NCI-H748 (cell line): ENCODE measurements at regions not wholly inside any gene's neighbourhood (a gene's known extent, or its start where the extent isn't known, plus 50 kb on each side); places are given as distances from the start of the nearest gene placed in this dataset.

Experiments
- DNase-seq: peaks from one replicate; lab custom pipeline; 2025; ENCODE audit not compliant: unreplicated experiment; lab: John Stamatoyannopoulos, UW

DNA sequence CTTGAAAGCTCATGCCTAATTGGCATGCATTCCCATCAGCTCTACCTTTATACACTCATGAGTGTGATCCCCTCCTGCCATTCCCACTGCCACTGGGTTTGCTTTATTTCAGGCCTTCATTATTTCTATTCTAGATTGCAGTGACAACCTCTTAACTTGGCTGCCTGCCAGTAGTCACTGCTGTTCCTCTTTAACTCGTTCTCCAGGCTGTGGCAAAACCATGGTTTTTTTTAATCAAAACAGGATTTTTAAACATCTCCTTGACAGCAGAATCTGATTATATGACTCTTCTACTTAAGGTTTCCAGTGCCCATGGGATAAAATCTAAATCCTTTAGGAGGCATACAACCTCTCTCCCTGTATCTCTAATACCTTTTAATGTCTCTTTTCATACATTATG lies 223.7 kb upstream of the PCDH15 start:
- peak; percentile 68 for DNase-seq

DNA sequence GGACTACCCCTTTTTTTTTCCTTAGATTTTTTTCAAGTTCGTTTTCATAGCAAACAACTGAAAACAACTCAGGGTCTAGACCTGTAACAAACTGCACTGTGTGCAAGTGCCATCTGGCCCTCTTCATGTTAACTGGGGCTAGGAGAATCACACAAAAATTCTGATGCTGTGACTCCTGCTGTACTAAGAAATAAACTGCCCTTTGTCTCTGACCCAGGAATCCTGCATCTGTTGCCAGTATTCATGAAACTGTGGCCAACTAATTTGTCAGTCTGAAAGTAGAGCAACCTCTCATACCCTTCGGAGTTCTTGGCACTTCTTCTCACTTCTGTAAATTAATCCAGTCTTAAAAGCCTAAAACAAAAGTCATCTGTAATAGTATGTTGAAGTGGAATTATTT lies 218.4 kb upstream of the PCDH15 start:
- DNase-seq = no peak

DNA sequence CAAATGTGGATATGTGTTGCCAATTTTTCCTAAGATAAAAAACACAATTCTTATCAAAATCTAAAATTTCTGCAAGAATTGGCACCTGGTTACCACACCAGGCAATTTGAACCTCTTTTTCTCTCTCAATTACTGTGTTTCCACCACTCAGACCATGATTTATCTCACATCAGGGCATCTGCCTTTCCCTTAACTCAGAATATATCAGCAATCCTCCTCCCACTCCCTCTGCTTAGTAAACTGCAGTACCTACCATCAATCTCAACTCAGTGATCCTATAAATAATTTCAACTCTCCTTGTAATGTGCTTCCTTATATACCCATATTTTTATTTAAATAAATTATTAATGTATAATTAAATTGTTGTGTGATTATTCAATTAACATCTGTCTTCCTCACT lies 212.3 kb upstream of the PCDH15 start:
- DNase-seq = no peak

DNA sequence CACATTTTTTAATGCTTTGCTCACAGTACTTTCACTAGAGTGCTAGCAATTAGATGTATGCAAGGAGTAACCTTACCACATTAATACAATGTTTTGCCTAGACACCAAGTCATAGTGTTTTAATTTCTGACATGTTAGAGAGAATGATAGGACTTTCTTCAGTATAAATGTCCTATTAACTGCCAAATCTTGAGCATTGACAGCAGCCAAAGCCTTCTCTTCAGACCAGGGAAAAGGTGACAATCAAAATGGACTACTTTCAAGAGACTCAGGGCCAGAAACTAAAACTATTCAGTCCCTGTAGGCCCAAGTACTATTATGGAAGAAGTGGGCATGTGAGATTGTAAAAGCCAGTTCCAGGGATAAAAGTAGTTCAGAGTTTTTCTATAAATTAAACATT lies 201.4 kb upstream of the PCDH15 start:
- no peak for DNase-seq

DNA sequence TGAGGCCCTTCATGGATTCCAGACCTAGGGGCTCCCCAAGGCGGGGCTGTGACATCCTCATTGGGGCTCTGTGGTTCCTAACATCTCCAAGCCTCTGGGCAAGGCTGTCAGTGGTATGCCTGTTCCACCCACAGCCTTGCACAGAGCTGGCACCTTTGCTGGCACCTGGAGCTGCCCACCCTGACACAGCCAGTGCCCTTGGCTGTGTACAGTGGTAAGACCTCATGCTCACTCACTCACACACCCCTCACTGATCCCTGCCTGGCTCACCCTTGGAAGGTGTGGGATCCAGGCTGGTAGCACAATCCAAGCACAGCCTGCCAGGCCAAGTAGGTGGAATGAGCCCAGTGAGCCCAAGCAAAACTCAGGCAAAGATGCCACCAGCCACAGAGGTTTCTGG lies 200.4 kb upstream of the PCDH15 start:
- DNase-seq = no peak

DNA sequence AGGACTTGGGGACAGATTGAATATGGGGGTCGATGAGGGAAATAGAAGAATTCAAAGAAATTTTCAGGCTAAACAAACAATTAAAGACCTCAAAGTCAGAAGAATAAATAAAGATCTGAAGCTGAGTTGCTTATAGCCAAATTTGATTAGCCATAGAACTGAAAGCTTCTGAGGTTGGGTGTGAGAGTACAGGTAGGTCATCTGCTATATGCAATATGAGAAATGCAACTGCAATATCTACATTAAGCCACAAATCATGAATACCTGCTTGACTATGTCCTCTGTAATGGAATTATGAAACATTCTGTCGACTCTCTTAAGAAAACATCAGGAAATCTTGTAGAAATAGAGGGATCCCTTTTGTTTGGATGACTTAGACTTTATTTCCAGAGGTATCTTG lies 192.1 kb upstream of the PCDH15 start:
- no peak for DNase-seq

DNA sequence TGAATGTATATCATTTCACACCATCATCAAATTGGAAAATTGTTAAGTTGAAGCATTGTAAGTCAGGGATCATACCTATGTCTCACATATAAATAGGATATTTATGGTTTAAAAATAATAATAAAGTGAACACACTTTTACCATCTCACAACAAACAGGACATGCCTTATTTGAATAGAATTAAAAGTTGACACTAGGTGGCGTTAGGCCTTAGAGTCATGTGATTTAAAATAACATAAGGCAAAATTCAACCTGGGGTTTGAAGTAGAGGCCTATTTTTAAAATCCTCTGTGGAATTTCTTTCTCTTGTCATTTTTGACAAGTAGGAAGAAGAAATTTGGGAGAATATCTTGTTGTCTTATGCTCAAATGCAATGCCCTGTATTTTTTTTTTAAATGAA lies 184.7 kb upstream of the PCDH15 start:
- DNase-seq = peak; percentile 27

DNA sequence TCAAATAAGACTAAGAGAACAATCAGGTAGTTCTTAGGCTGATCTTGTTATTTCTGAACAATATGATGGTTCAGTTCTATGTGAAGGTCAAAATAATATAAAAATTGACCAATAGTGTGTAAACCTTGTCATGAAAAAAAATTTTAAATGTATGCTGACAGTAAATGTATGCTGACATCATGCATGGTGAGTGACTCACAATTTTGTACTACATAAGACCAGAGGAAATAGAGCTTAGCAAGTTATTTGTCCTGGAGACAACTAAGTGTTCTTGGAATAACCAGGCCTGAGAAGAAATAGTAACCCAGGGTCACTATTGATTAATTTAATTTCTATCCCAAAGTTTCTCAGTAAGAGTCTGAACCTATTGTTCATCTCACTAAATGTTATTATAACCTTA lies 182.2 kb upstream of the PCDH15 start:
- no peak for DNase-seq

DNA sequence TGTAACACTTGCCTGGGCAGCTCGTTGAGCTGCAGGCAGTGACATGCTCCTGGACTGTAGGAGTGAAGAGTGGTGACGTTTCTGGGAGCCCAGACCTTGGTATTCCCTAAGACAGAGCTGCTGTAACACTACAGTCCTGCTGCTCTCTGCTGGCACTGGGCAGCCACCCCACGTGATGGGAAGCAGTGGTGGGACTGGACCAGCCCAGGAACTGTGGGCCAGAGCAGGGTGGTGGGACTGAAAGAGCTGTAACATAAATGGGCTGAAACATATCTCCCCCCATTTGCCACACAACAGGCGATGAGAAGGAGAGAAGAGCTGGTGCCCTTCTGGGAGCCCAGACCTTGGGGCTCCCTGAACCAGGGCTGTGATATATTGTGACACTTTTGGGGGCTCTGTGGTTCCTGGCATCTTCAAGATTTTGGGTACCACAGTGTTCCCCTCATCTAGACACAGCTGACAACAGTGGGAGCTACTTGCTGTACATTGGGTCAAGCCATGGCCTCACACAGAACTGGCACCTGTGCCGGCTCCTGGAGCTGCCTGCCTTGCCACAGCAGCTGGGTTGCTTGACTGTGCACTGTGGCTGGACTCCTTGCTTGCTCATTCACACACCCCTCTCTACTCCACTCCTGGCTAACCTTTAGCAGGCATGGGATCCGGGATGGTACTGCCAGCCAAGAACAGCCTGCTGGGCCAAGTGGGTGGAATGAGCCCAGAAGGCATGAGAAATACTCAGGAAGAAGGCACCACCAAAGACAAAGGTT lies 161.3 kb upstream of the PCDH15 start:
- DNase-seq = no peak

DNA sequence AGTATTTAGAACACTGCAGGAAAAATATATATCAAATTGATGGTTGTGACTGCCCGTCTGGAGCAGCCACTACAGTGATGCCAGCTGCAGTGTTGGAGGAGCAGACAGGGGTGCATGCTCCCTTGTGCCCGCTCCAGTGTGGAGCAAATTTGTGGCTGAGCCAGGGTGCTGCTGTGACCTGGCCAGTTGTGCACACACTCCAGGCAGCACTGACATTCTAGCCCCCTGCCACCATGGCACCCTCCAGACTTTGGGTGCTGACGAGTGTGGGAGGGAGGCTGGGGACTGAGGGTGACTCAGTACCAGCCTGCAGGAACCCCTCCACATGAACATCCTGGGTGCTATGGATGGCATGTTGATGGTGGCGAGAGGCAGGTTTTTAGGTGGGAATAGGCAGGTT lies 160.0 kb upstream of the PCDH15 start:
- no peak for DNase-seq

DNA sequence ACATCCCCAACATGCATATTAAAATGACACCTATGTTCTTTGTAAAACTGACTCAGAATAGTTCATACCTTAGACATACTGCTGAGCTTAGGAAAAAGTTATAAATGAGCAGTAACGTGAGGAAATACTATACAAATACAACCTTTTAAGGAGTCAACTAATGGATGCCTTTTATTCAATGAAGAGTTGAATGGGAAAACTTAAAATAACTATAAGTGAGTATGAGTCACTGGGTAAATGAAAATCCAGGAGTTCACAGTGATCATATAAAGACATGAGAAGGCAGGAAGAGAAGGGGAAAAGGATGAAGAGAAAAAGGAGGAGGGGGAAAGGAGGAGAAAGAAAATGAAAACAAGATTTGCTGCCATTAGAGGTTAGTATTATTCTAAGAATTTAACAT lies 157.8 kb upstream of the PCDH15 start:
- DNase-seq = no peak

DNA sequence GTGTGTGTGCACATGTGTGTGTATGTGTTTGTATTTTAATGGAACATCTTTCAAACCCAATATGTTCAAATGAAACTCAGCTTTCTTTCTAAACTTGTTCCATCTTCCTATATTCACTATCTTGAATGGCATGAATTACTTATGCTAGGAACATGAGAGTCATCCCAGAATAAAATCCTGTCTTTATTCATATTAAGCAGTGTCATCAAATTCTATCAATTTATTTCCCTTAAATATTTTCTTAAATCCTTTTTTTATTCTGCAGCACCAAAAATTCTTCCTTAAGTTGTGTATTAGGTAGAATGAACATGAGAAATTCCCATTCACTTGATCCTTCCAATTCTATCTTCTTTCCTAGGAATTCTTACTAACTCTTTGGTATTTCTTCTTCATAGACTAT lies 146.6 kb upstream of the PCDH15 start:
- DNase-seq = no peak

DNA sequence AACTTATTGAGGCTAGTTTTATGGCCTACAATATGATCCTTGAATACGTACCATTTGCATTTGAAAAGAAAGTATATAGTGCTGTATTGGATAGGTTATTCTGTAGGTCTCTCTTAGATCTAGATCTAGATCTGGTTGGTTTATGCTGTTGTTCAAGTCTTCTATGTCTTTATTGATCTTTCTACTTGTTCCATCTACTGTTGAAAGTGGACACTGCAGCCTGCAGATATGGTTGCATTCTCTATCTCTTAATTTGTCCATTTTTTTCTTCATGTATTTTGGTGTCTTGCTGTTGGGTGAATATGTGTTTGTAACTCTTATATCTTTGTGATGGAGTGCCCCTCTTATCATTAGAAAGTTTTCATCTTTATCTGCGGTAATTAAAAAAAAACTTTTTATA lies 139.4 kb upstream of the PCDH15 start:
- DNase-seq = peak; percentile 5

DNA sequence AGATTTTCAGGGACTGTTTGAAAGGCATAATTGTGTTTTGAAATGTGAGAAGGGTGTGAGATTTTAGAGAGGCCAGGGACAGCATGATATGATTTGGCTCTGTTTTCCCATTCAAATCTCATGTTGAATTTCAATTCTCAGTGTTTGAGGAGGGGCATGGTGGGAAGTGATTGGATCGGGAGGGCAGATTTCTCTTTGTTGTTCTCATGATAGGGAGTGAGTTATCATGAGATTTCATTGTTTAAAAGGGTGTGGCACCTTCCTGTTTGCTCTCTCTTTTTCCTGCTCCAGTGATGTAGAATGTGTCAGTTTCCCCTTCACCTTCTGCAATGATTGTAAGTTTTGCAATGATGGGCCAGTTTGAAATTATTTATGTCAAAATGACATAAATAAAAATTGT lies 113.0 kb upstream of the PCDH15 start:
- DNase-seq = peak; percentile 66

DNA sequence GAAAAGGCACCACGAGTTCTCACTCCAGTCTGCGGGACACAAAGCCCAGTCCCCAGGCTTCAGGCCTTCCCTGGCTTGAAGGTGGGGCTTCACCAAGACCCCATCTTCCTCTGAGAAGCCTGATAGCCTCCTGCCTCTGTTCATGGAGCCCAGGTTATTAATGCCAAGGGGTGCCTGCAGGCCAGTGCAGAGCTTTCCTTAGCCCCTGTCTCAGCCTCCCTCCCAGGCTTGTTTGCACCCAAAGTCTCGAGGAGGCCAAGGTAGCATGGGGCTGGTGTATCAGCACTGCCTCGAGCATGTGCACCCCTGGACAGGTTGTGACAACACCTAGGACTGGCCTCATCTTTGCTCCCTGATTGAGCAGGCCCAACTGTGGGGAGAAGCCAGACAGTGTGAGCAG lies 108.1 kb upstream of the PCDH15 start:
- DNase-seq = no peak

DNA sequence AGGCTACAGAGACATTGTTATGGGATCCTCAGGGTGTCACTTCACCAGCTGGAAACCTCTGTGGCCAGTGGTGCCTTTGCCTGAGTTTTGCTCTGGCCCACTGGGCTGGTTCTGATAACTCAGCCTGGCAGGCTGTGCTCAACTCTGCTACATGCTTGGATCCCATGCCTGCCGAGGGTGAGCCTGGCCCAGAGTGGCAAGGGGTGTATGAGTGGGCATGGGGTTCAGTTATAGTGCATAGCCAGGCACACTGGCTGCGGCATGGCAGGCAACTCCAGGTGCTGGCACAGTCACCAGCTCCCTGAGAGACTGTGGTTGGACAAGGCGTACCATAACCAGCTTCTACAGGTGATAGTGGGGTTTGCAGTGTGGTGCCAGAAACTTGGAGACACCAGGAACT lies 107.0 kb upstream of the PCDH15 start:
- no peak for DNase-seq

DNA sequence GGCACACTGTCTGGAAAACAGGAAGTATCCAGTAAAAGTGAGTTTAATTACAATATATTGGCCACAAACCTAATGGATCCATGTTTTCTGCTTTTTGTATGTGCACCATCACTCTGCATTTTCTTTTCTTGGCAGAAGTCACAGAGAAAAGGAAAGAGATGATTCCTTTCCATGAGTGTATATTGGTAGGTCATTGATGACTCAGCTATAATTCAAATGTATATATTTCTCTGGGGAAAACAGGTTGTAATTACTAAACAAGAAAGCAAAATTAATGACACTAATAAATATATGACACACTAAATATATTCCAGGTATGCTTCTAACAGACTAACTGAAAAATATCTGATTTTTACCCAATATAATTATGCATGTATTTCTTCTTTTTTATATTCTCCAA lies 105.9 kb upstream of the PCDH15 start:
- no peak for DNase-seq

DNA sequence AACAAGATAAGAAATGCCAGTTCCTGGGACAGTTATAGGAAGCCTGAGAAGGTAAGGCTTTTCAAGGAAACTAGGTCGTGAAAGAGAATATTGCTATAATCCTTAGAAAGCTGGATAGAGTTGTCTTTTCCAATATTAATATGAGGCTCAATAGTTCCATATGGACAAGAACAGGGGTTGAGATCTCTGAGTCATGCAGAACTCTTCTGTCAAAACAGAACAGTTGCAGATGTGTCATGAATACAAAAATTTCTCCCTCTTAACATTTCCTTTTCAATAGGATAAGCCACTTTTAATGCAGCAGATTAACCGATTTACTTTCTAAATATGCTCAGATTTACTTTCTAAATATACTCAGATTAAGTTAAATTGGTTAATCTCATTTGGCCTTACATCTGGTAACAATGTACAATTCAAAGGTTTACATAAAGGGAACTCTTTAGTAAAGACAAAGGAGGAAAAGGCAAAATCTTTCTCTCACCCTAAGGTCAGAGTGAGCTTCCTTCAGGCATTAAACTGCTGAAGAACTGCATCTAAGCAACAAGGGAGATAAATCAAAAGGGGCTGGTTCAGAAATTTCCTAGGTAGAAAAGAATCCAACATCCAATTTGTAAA lies 104.7 kb upstream of the PCDH15 start:
- no peak for DNase-seq

DNA sequence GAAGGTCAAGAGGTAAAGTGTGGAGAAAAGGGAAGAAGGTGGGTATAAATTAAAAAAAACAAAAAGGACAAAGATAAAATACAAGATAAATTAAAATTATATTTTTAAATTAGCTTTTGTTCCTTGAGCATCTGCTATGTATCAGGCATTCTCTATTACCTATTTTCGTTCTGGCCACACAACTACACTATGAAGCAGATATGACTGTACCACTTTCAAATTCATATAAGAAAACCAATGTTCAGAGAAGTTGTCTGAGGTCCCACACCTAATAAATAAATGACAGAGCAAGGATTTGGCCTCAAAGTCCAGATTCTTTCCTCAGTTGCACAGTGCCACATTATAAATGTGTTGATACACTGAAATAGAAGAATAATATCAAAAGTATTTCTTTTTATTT lies 103.8 kb upstream of the PCDH15 start:
- no peak for DNase-seq

DNA sequence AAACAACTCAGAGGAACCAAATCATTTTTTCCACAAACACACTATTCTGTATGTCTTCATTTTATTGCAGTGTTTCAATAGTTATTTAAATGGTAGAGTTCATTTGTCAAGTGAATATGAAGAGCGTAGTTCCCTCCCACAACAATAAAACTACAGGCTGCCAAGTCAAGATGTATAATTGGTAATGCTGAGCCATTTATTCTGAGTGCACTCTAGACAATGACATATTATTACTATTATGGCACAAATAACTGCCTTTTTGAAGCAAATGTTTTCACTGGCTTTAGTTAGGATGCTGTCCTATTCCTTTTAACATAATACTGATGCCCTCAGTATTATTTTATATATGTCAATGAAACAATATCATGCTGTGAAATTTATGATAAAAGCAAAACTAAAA lies 102.7 kb upstream of the PCDH15 start:
- DNase-seq = peak; percentile 72

DNA sequence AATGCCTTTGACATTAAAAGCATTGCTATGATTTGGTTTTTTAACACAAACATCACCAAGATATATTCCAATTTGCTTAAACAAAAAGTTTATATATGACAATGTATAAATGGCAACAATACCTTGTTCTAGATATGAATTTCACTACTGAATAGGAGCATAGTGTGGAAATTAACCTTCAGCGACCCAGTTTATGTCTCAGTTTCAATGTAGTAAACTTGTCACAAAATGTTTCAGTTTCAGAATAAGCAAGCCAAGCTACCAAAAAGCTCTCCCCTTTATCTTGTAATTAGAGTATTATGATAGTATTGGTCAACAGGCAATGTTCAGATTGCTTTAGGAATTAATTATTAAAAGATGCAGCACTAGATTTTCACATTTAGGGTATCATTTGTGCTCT lies 99.6 kb upstream of the PCDH15 start:
- DNase-seq = no peak

DNA sequence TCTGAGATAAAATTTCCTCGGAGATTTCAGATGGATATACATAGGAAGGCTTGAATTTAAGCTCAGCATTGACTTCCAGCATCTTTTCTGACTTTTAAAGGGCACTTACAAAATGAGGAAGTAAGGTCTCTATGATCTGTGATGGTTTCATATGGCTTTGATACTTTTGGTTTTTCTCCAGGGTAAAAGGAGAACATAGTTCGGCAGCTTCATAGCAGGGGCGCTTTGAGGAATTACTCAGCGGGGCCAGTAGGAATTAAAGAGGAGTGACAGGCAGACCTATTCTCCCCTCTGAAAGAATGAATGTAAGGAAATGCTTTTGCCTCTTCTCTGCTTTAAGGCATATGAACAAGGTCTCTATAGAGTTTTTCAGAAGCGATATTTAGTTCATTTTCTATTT lies 80.0 kb upstream of the PCDH15 start:
- no peak for DNase-seq

DNA sequence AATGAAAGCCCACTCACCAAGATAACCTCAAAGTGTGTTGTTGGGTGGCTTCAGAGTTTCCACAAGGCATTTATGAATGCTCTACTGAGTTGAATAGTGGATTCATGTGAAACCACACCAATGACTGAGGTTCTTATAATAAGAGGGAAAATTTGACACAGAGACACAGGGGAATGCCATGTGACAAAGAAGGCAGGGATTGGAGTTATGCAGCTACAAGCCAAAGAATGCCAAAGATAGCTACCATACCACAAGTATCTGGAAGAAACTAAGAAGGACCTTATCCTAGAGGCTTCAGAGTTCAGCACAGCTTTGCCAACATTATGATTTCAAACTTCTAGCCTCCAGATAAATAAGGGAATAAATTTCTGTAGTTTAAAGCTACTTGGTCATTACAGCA lies 68.0 kb upstream of the PCDH15 start:
- DNase-seq = no peak
